ENCODE measurements at regions not wholly inside any gene's neighbourhood (a gene's known extent, or its start where the extent isn't known, plus 50 kb on each side); places are given as distances from the start of the nearest gene placed in this dataset.

GRCh38 chr11:91115116-91115515 lies 892.3 kb upstream of the CHORDC1 start:
- Histone ChIP-seq H3K4me3 (ENCODE audit: low read depth, low read length) (no peak overlapping the region), H3K27me3 (ENCODE audit: control insufficient read depth, insufficient read depth, low read length) (no peaks in the 10 kb centered on the region), H3K4me1 (ENCODE audit: control insufficient read depth, insufficient read depth, low read length) (no peaks in the 10 kb centered on the region), H3K9ac (ENCODE audit: low read length) (no peak overlapping the region), H3K36me3 (ENCODE audit: control insufficient read depth, insufficient read depth, low read length) (no peaks in the 10 kb centered on the region), H3K9me3 (ENCODE audit: control insufficient read depth, insufficient read depth, low read depth, low read length) (no peaks in the 10 kb centered on the region), H3K27ac (ENCODE audit: low read depth, low read length) (no peak overlapping the region)

- Histone ChIP-seq H3K27ac (ENCODE audit: low read depth, low read length) (no peak overlapping the region), H3K4me1 (ENCODE audit: control insufficient read depth, insufficient read depth, low read length) (no peaks in the 10 kb centered on the region), H3K36me3 (ENCODE audit: control insufficient read depth, insufficient read depth, low read length) (no peaks in the 10 kb centered on the region), H3K9me3 (ENCODE audit: control insufficient read depth, insufficient read depth, low read depth, low read length) (no peaks in the 10 kb centered on the region), H3K9ac (ENCODE audit: low read length) (no peak overlapping the region), H3K27me3 (ENCODE audit: control insufficient read depth, insufficient read depth, low read length) (no peaks in the 10 kb centered on the region), H3K4me3 (ENCODE audit: low read depth, low read length) (no peak overlapping the region)
Observed at GRCh38 chr11:91104237-91104636, 881.4 kb upstream of the CHORDC1 start.

- H3K4me3 ChIP-seq (ENCODE audit: low read depth, low read length) = no peak overlapping the region
- H3K9me3 ChIP-seq (ENCODE audit: control insufficient read depth, insufficient read depth, low read depth, low read length) = no peaks in the 10 kb centered on the region
- no peak overlapping the region for H3K9ac ChIP-seq (ENCODE audit: low read length)
- H3K27me3 ChIP-seq (ENCODE audit: control insufficient read depth, insufficient read depth, low read length) = no peaks in the 10 kb centered on the region
- H3K27ac ChIP-seq (ENCODE audit: low read depth, low read length) = no peak overlapping the region
- H3K4me1 ChIP-seq (ENCODE audit: control insufficient read depth, insufficient read depth, low read length) = no peaks in the 10 kb centered on the region
- H3K36me3 ChIP-seq (ENCODE audit: control insufficient read depth, insufficient read depth, low read length) = no peaks in the 10 kb centered on the region
Observed at GRCh38 chr11:91100427-91100826, 877.6 kb upstream of the CHORDC1 start.

GRCh38 chr11:91097083-91097482 lies 874.2 kb upstream of the CHORDC1 start:
- no peak overlapping the region for H3K9ac ChIP-seq (ENCODE audit: low read length)
- H3K9me3 ChIP-seq (ENCODE audit: control insufficient read depth, insufficient read depth, low read depth, low read length) = no peaks in the 10 kb centered on the region
- H3K4me1 ChIP-seq (ENCODE audit: control insufficient read depth, insufficient read depth, low read length) = no peaks in the 10 kb centered on the region
- no peaks in the 10 kb centered on the region for H3K27me3 ChIP-seq (ENCODE audit: control insufficient read depth, insufficient read depth, low read length)
- no peaks in the 10 kb centered on the region for H3K36me3 ChIP-seq (ENCODE audit: control insufficient read depth, insufficient read depth, low read length)
- H3K4me3 ChIP-seq (ENCODE audit: low read depth, low read length) = no peak overlapping the region
- no peak overlapping the region for H3K27ac ChIP-seq (ENCODE audit: low read depth, low read length)

- H3K27me3 ChIP-seq (ENCODE audit: control insufficient read depth, insufficient read depth, low read length) = no peaks in the 10 kb centered on the region
Observed at GRCh38 chr11:91093141-91093540, 870.3 kb upstream of the CHORDC1 start.

GRCh38 chr11:91091563-91091962 lies 868.7 kb upstream of the CHORDC1 start:
- no peak overlapping the region for H3K27ac ChIP-seq (ENCODE audit: low read depth, low read length)
- H3K27me3 ChIP-seq (ENCODE audit: control insufficient read depth, insufficient read depth, low read length) = no peaks in the 10 kb centered on the region
- H3K4me3 ChIP-seq (ENCODE audit: low read depth, low read length) = no peak overlapping the region
- H3K4me1 ChIP-seq (ENCODE audit: control insufficient read depth, insufficient read depth, low read length) = no peaks in the 10 kb centered on the region
- H3K9me3 ChIP-seq (ENCODE audit: control insufficient read depth, insufficient read depth, low read depth, low read length) = no peaks in the 10 kb centered on the region
- no peak overlapping the region for H3K9ac ChIP-seq (ENCODE audit: low read length)
- H3K36me3 ChIP-seq (ENCODE audit: control insufficient read depth, insufficient read depth, low read length) = no peaks in the 10 kb centered on the region

More at GRCh38 chr11:91093141-91093540, 870.3 kb upstream of the CHORDC1 start:
- Histone ChIP-seq H3K4me3 (ENCODE audit: low read depth, low read length) (no peak overlapping the region), H3K9ac (ENCODE audit: low read length) (no peak overlapping the region), H3K9me3 (ENCODE audit: control insufficient read depth, insufficient read depth, low read depth, low read length) (no peaks in the 10 kb centered on the region), H3K36me3 (ENCODE audit: control insufficient read depth, insufficient read depth, low read length) (no peaks in the 10 kb centered on the region), H3K4me1 (ENCODE audit: control insufficient read depth, insufficient read depth, low read length) (no peaks in the 10 kb centered on the region), H3K27ac (ENCODE audit: low read depth, low read length) (no peak overlapping the region)

- Histone ChIP-seq H3K4me1 (ENCODE audit: control insufficient read depth, insufficient read depth, low read length) (peaks cover 4% of the 10 kb centered on the region; the same call in 1 of the 2 replicates), H3K4me3 (ENCODE audit: low read depth, low read length) (no peak overlapping the region), H3K27ac (ENCODE audit: low read depth, low read length) (no peak overlapping the region), H3K27me3 (ENCODE audit: control insufficient read depth, insufficient read depth, low read length) (no peaks in the 10 kb centered on the region), H3K9ac (ENCODE audit: low read length) (no peak overlapping the region), H3K36me3 (ENCODE audit: control insufficient read depth, insufficient read depth, low read length) (no peaks in the 10 kb centered on the region), H3K9me3 (ENCODE audit: control insufficient read depth, insufficient read depth, low read depth, low read length) (no peaks in the 10 kb centered on the region)
Observed at GRCh38 chr11:91086028-91086427, 863.2 kb upstream of the CHORDC1 start.

GRCh38 chr11:91082255-91082654 lies 859.4 kb upstream of the CHORDC1 start:
- H3K27me3 ChIP-seq (ENCODE audit: control insufficient read depth, insufficient read depth, low read length) = no peaks in the 10 kb centered on the region
- no peak overlapping the region for H3K27ac ChIP-seq (ENCODE audit: low read depth, low read length)
- no peaks in the 10 kb centered on the region for H3K9me3 ChIP-seq (ENCODE audit: control insufficient read depth, insufficient read depth, low read depth, low read length)
- H3K36me3 ChIP-seq (ENCODE audit: control insufficient read depth, insufficient read depth, low read length) = no peaks in the 10 kb centered on the region
- H3K9ac ChIP-seq (ENCODE audit: low read length) = no peak overlapping the region
- peaks cover 4% of the 10 kb centered on the region; the same call in 1 of the 2 replicates for H3K4me1 ChIP-seq (ENCODE audit: control insufficient read depth, insufficient read depth, low read length)
- H3K4me3 ChIP-seq (ENCODE audit: low read depth, low read length) = no peak overlapping the region

GRCh38 chr11:91081440-91082043 lies 858.7 kb upstream of the CHORDC1 start:
- Histone ChIP-seq H3K27me3 (ENCODE audit: control insufficient read depth, insufficient read depth, low read length) (no peaks in the 10 kb centered on the region), H3K9me3 (ENCODE audit: control insufficient read depth, insufficient read depth, low read depth, low read length) (no peaks in the 10 kb centered on the region), H3K36me3 (ENCODE audit: control insufficient read depth, insufficient read depth, low read length) (no peaks in the 10 kb centered on the region), H3K27ac (ENCODE audit: low read depth, low read length) (no peak overlapping the region), H3K4me1 (ENCODE audit: control insufficient read depth, insufficient read depth, low read length) (peaks cover 4% of the 10 kb centered on the region; the same call in 1 of the 2 replicates), H3K9ac (ENCODE audit: low read length) (no peak overlapping the region), H3K4me3 (ENCODE audit: low read depth, low read length) (no peak overlapping the region)

- H3K9me3 ChIP-seq (ENCODE audit: control insufficient read depth, insufficient read depth, low read depth, low read length) = no peaks in the 10 kb centered on the region
- no peak overlapping the region for H3K27ac ChIP-seq (ENCODE audit: low read depth, low read length)
- H3K27me3 ChIP-seq (ENCODE audit: control insufficient read depth, insufficient read depth, low read length) = no peaks in the 10 kb centered on the region
- no peak overlapping the region for H3K4me3 ChIP-seq (ENCODE audit: low read depth, low read length)
- H3K4me1 ChIP-seq (ENCODE audit: control insufficient read depth, insufficient read depth, low read length) = peaks cover 4% of the 10 kb centered on the region; the same call in 1 of the 2 replicates
- no peak overlapping the region for H3K9ac ChIP-seq (ENCODE audit: low read length)
- H3K36me3 ChIP-seq (ENCODE audit: control insufficient read depth, insufficient read depth, low read length) = no peaks in the 10 kb centered on the region
Observed at GRCh38 chr11:91078221-91078620, 855.4 kb upstream of the CHORDC1 start.

- Histone ChIP-seq H3K27me3 (ENCODE audit: control insufficient read depth, insufficient read depth, low read length) (no peaks in the 10 kb centered on the region), H3K4me3 (ENCODE audit: low read depth, low read length) (no peak overlapping the region), H3K36me3 (ENCODE audit: control insufficient read depth, insufficient read depth, low read length) (no peaks in the 10 kb centered on the region), H3K9ac (ENCODE audit: low read length) (no peak overlapping the region), H3K27ac (ENCODE audit: low read depth, low read length) (no peak overlapping the region), H3K9me3 (ENCODE audit: control insufficient read depth, insufficient read depth, low read depth, low read length) (no peaks in the 10 kb centered on the region), H3K4me1 (ENCODE audit: control insufficient read depth, insufficient read depth, low read length) (no peaks in the 10 kb centered on the region)
Observed at GRCh38 chr11:91075032-91075695, 852.3 kb upstream of the CHORDC1 start.
